Keratinocyte (primary cell): ENCODE measurements at regions not wholly inside any gene's neighbourhood (a gene's known extent, or its start where the extent isn't known, plus 50 kb on each side); places are given as distances from the start of the nearest gene placed in this dataset.
"Not testable (repeated sequence)": the region's sequence is repeated elsewhere in the genome, so short reads cannot be mapped to it uniquely, and the experiment has no call there.

Source experiments
- DNase-seq: peaks from one replicate; pipeline ENCODE4 v3.0.0-alpha.2; 2011; ENCODE audit warnings: low read depth, missing footprints, low spot score
- FAIRE-seq: peaks from 2 replicates; lab custom pipeline; 2011; peaks lifted over from hg19 to GRCh38; lab: Jason Lieb, UNC
- H2AFZ ChIP-seq: 2 replicates; pipeline ENCODE4 v1.6.0; 2012; ENCODE audit warnings: low read length, control low read depth, inconsistent platforms; ENCODE audit not compliant: control insufficient read depth
- H3K27ac ChIP-seq: 2 replicates; pipeline ENCODE4 v1.5.1; 2011; ENCODE audit warnings: low read length; ENCODE audit not compliant: control insufficient read depth, insufficient read depth
- H3K27me3 ChIP-seq: 3 replicates; pipeline ENCODE4 v1.6.0; 2011; ENCODE audit warnings: low read length; ENCODE audit not compliant: control insufficient read depth, insufficient read depth; ENCODE audit errors: extremely low read depth
- H3K36me3 ChIP-seq, 2 experiments: 2 replicates in 1 of 2; 3 replicates in 1 of 2; pipeline ENCODE4 v1.5.1; 2011; ENCODE audit warnings: low read length in 2 of 2, mild to moderate bottlenecking in 1 of 2; ENCODE audit not compliant: control insufficient read depth in 2 of 2, insufficient read depth in 2 of 2; ENCODE audit errors: extremely low read depth in 1 of 2
- H3K4me1 ChIP-seq: 3 replicates; pipeline ENCODE4 v1.5.1; 2011; ENCODE audit warnings: low read length; ENCODE audit not compliant: control insufficient read depth, insufficient read depth; ENCODE audit errors: extremely low read depth
- H3K4me2 ChIP-seq: 3 replicates; pipeline ENCODE4 v1.6.0; 2011; ENCODE audit warnings: low read depth, low read length; ENCODE audit not compliant: control insufficient read depth, insufficient read depth; ENCODE audit errors: extremely low read depth
- H3K4me3 ChIP-seq, 3 experiments: fragments of 200-600 bp in 1 of 3; sonication (generic) in 1 of 3; 2 replicates in 2 of 3; 3 replicates in 1 of 3; pipeline ENCODE4 v1.5.1; 2011 to 2016; ENCODE audit warnings: low read length in 3 of 3, mild to moderate bottlenecking in 3 of 3, control low read depth in 2 of 3, inconsistent platforms in 1 of 3, low read depth in 1 of 3, mixed read lengths in 1 of 3, mixed run types in 1 of 3, moderate library complexity in 1 of 3; ENCODE audit not compliant: control insufficient read depth in 2 of 3, insufficient read depth in 2 of 3; ENCODE audit errors: extremely low read depth in 1 of 3
- H3K79me2 ChIP-seq: 2 replicates; pipeline ENCODE4 v1.6.0; 2012; ENCODE audit warnings: low read length; ENCODE audit not compliant: control insufficient read depth, insufficient read depth
- H3K9ac ChIP-seq: 3 replicates; pipeline ENCODE4 v1.6.0; 2011; ENCODE audit warnings: low read length; ENCODE audit not compliant: control insufficient read depth, insufficient read depth; ENCODE audit errors: extremely low read depth
- H3K9me1 ChIP-seq: 3 replicates; pipeline ENCODE4 v1.6.0; 2011; ENCODE audit warnings: low read length; ENCODE audit not compliant: control insufficient read depth, insufficient read depth; ENCODE audit errors: extremely low read depth
- H3K9me3 ChIP-seq: 2 replicates; pipeline ENCODE4 v1.5.1; 2012; ENCODE audit warnings: low read depth, low read length; ENCODE audit not compliant: control insufficient read depth
- H4K20me1 ChIP-seq: 3 replicates; pipeline ENCODE4 v1.6.0; 2011; ENCODE audit warnings: low read length; ENCODE audit not compliant: control insufficient read depth, insufficient read depth; ENCODE audit errors: extremely low read depth
- EZH2 ChIP-seq: IDR thresholded peaks from one replicate; pipeline ENCODE4 v1.6.1; 2012; ENCODE audit warnings: inconsistent platforms, mild to moderate bottlenecking, low read length, moderate library complexity
- dilution Hi-C: fragments of 300-500 bp; cut with MboI; formaldehyde crosslinking; loops from one replicate; pipeline ENCODE4 v1.7.0; 2020; ENCODE audit warnings: low sequenced_read_pairs; ENCODE audit not compliant: extremely low pct_ligation_motif_present
- TF ChIP-seq, protein P1 (sequence below), 3 experiments: IDR thresholded peaks in 1 of 3; conservative IDR thresholded peaks in 1 of 3; optimal IDR thresholded peaks in 1 of 3; 2 replicates in 2 of 3; 3 replicates in 1 of 3; pipeline versions ENCODE3 to v1.5.1; 2011; ENCODE audit warnings: low read length in 3 of 3, mild to moderate bottlenecking in 3 of 3, moderate library complexity in 2 of 3, control low read depth in 1 of 3, inconsistent platforms in 1 of 3; ENCODE audit not compliant: insufficient read depth in 2 of 3; ENCODE audit errors: extremely low read depth in 1 of 3

DNA sequence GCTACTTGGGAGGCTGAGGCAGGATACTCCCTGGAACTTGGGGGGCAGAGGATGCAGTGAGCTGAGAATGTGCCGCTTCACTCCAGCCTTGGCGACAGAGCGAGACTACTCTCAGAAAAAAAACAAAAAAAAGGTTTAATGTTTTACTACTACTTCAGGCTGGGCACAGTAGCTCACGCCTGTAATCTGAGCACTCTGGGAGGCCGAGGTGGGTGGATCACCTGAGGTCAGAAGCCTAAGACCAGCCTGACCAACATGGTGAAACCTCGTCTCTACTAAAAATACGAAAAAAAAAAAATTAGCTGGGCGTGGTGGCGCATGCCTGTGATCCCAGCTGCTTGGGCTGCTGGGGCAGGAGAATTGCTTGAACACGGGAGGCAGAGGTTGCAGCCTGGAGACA lies 75.7 kb upstream of the ATIC start:
- H3K4me3 ChIP-seq: no peak overlapping the region
- no peaks in the 10 kb centered on the region for H3K9me1 ChIP-seq
- DNase-seq (no peak), FAIRE-seq (no peak)
- no peaks in the 10 kb centered on the region for H3K36me3 ChIP-seq
- H3K9ac ChIP-seq: no peak overlapping the region
- H3K27me3 ChIP-seq: no peaks in the 10 kb centered on the region
- no peak for TF ChIP-seq EZH2
- TF ChIP-seq, protein P1, sequence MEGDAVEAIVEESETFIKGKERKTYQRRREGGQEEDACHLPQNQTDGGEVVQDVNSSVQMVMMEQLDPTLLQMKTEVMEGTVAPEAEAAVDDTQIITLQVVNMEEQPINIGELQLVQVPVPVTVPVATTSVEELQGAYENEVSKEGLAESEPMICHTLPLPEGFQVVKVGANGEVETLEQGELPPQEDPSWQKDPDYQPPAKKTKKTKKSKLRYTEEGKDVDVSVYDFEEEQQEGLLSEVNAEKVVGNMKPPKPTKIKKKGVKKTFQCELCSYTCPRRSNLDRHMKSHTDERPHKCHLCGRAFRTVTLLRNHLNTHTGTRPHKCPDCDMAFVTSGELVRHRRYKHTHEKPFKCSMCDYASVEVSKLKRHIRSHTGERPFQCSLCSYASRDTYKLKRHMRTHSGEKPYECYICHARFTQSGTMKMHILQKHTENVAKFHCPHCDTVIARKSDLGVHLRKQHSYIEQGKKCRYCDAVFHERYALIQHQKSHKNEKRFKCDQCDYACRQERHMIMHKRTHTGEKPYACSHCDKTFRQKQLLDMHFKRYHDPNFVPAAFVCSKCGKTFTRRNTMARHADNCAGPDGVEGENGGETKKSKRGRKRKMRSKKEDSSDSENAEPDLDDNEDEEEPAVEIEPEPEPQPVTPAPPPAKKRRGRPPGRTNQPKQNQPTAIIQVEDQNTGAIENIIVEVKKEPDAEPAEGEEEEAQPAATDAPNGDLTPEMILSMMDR (optimal IDR thresholded peaks at IDR 0.05 in 1 of 3, IDR thresholded peaks at IDR 0.05 in 1 of 3, conservative IDR thresholded peaks at IDR 0.05 in 1 of 3; ENCODE audit: extremely low read depth in 1 of 3, insufficient read depth in 2 of 3, low read length in 3 of 3): no peak
- no peak overlapping the region for H3K27ac ChIP-seq
- no peak overlapping the region for H2AFZ ChIP-seq
- H3K4me1 ChIP-seq: no peaks in the 10 kb centered on the region
- no peaks in the 10 kb centered on the region for H3K79me2 ChIP-seq
- no peaks in the 10 kb centered on the region for H4K20me1 ChIP-seq
- H3K4me2 ChIP-seq: no peak overlapping the region
- dilution Hi-C loops: no loop called here
- no peaks in the 10 kb centered on the region for H3K9me3 ChIP-seq

DNA sequence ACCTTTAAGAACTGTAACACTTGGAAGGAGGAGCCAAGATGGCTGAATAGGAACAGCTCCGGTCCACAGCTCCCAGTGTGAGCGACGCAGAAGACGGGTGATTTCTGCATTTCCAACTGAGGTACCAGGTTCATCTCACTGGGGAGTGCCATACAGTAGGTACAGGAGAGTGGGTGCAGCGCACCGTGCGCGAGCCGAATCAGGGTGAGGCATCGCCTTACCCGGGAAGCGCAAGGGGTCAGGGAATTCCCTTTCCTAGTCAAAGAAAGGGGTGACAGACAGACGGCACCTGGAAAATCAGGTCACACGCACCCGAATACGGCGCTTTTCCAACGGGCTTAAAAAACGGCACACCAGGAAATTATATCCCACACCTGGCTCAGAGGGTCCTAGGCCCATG lies 81.8 kb upstream of the ABCA12 start:
- H4K20me1 ChIP-seq, H3K36me3 ChIP-seq, H3K79me2 ChIP-seq, dilution Hi-C loops, FAIRE-seq, H3K27ac ChIP-seq, H3K4me1 ChIP-seq, H3K27me3 ChIP-seq, H3K4me3 ChIP-seq, H3K4me2 ChIP-seq, DNase-seq, H3K9ac ChIP-seq, H2AFZ ChIP-seq, H3K9me1 ChIP-seq, H3K9me3 ChIP-seq: not testable (repeated sequence)
